Bronchial epithelial cell (primary cell): ENCODE measurements at regions not wholly inside any gene's neighbourhood (a gene's known extent, or its start where the extent isn't known, plus 50 kb on each side); places are given as distances from the start of the nearest gene placed in this dataset.

ENCODE experiments used
- DNase-seq: peaks from one replicate; pipeline ENCODE4 v3.0.0-alpha.2; 2010; ENCODE audit warnings: low read depth
- FAIRE-seq: peaks from 2 replicates; lab custom pipeline; 2011; peaks lifted over from hg19 to GRCh38; lab: Jason Lieb, UNC
- H3K27me3 ChIP-seq: 2 replicates; pipeline ENCODE4 v1.5.1; 2011; ENCODE audit warnings: low read length; ENCODE audit not compliant: control insufficient read depth, insufficient read depth
- H3K36me3 ChIP-seq: 2 replicates; pipeline ENCODE4 v1.5.1; 2011; ENCODE audit warnings: low read length; ENCODE audit not compliant: control insufficient read depth, insufficient read depth
- H3K4me3 ChIP-seq: 2 replicates; pipeline ENCODE4 v1.5.1; 2011; ENCODE audit warnings: mild to moderate bottlenecking, low read depth, low read length, control low read depth
- CTCF ChIP-seq: IDR thresholded peaks from 2 replicates; pipeline ENCODE4 v1.5.1; 2011; ENCODE audit warnings: mild to moderate bottlenecking, moderate library complexity, low read length, control low read depth, inconsistent platforms; ENCODE audit not compliant: insufficient read depth, severe bottlenecking

GRCh38 chr2:59889305-59889704 lies 664.1 kb downstream of the BCL11A start:
- Histone ChIP-seq H3K4me3 (no peak overlapping the region), H3K27me3 (no peaks in the 10 kb centered on the region), H3K36me3 (no peaks in the 10 kb centered on the region)
- no peak for DNase-seq
- FAIRE-seq: no peak
- no peak for TF ChIP-seq CTCF

- H3K36me3 ChIP-seq: no peaks in the 10 kb centered on the region
- DNase-seq: no peak
- no peaks in the 10 kb centered on the region for H3K27me3 ChIP-seq
- no peak for TF ChIP-seq CTCF
- H3K4me3 ChIP-seq: no peak overlapping the region
- FAIRE-seq: no peak
These were observed 664.7 kb downstream of the BCL11A start for GRCh38 chr2:59888706-59889105.

- DNase-seq (no peak), FAIRE-seq (no peak)
- no peak overlapping the region for H3K4me3 ChIP-seq
- H3K36me3 ChIP-seq: no peaks in the 10 kb centered on the region
- H3K27me3 ChIP-seq: no peaks in the 10 kb centered on the region
- TF ChIP-seq CTCF: no peak
These were observed 665.4 kb downstream of the BCL11A start for GRCh38 chr2:59888015-59888414.

GRCh38 chr2:59887366-59887765 lies 666.1 kb downstream of the BCL11A start:
- Histone ChIP-seq H3K4me3 (no peak overlapping the region), H3K36me3 (no peaks in the 10 kb centered on the region), H3K27me3 (no peaks in the 10 kb centered on the region)
- no peak for TF ChIP-seq CTCF
- DNase-seq (no peak), FAIRE-seq (no peak)

GRCh38 chr2:59886759-59887158 lies 666.7 kb downstream of the BCL11A start:
- no peak for TF ChIP-seq CTCF
- H3K27me3 ChIP-seq: no peaks in the 10 kb centered on the region

GRCh38 chr2:59885541-59885940 lies 667.9 kb downstream of the BCL11A start:
- Histone ChIP-seq H3K4me3 (no peak overlapping the region), H3K36me3 (no peaks in the 10 kb centered on the region), H3K27me3 (no peaks in the 10 kb centered on the region)
- DNase-seq (no peak), FAIRE-seq (no peak)
- TF ChIP-seq CTCF: no peak

More at GRCh38 chr2:59886759-59887158, 666.7 kb downstream of the BCL11A start:
- H3K4me3 ChIP-seq: no peak overlapping the region
- no peaks in the 10 kb centered on the region for H3K36me3 ChIP-seq
- DNase-seq: no peak
- FAIRE-seq: no peak
